ENCODE measurements at regions not wholly inside any gene's neighbourhood (a gene's known extent, or its start where the extent isn't known, plus 50 kb on each side); places are given as distances from the start of the nearest gene placed in this dataset.

GRCh38 chr1:81617308-81617967, 183.3 kb upstream of the ADGRL2 start:
- Histone ChIP-seq H3K9me3 (no peaks in the 10 kb centered on the region), H3K27ac (no peak overlapping the region), H3K4me3 (no peak overlapping the region), H3K4me1 (no peaks in the 10 kb centered on the region), H3K27me3 (no peaks in the 10 kb centered on the region), H3K36me3 (no peaks in the 10 kb centered on the region)
- 72 to 74% methylated on average over 9 of the region's 9 CpGs for WGBS, 2 donors
- DNase-seq = no peak
- TF ChIP-seq POLR2A (IDR thresholded peaks at IDR 0.05) (no peak), CTCF (IDR thresholded peaks at IDR 0.05) (no peak)
- intact Hi-C loops (cut with DNase I) = no loop called here

GRCh38 chr1:81613803-81614202, 186.9 kb upstream of the ADGRL2 start:
- H3K9me3 ChIP-seq = no peaks in the 10 kb centered on the region
- no peak overlapping the region for H3K4me3 ChIP-seq
- no peaks in the 10 kb centered on the region for H3K4me1 ChIP-seq
- H3K27me3 ChIP-seq = no peaks in the 10 kb centered on the region
- no peak for DNase-seq
- H3K27ac ChIP-seq = no peak overlapping the region
- no peak for TF ChIP-seq CTCF (IDR thresholded peaks at IDR 0.05)
- TF ChIP-seq POLR2A (IDR thresholded peaks at IDR 0.05) = no peak
- 74 to 79% methylated on average over 3 of the region's 3 CpGs for WGBS, 2 donors
- no peaks in the 10 kb centered on the region for H3K36me3 ChIP-seq
- intact Hi-C loops (cut with DNase I) = no loop called here

DNA sequence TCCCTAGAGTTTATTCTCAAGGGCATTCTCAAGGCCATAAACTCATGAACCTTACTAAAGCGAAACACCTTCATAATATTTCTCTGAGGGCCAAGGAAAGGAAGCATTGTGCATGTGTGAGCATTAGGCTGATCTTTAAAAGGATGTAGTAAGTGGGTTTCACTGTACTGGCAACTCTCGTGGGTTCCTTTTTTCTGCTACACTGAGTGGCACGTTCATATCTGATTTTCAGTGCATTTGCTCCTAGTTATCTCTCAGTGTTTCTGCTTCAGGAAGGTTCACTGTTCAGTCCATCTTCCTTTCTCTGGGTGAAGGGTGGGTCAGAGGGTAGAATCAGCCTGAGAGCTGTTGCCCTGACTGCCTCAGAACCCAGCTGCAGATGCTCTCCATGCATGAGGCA, 192.8 kb upstream of the ADGRL2 start:
- H3K4me3 ChIP-seq = no peak overlapping the region
- no peak for DNase-seq
- no peak overlapping the region for H3K27ac ChIP-seq
- 74 to 75% methylated on average over 3 of the region's 3 CpGs for WGBS, 2 donors
- no peaks in the 10 kb centered on the region for H3K4me1 ChIP-seq
- intact Hi-C loops (cut with DNase I) = no loop called here
- H3K27me3 ChIP-seq = no peaks in the 10 kb centered on the region
- H3K9me3 ChIP-seq = no peaks in the 10 kb centered on the region
- TF ChIP-seq CTCF (IDR thresholded peaks at IDR 0.05) (no peak), POLR2A (IDR thresholded peaks at IDR 0.05) (no peak)
- no peaks in the 10 kb centered on the region for H3K36me3 ChIP-seq

DNA sequence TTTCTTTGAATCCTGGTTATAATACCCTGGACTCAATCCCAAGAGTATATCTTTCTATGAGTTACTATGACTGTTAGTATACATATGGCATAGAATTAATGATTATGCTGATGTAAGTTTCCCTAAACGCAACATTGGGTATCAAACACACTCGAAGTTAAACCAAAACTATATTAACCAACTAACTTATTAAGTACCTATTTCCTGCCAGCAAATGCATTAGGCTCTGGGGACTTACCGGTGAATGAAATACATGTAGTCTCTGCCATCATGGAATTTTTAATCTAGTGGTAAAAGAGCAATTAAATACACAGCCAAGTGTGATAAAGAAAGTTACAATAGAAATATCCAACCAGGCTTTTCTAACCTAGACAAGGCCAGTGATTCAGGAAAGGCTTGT, 193.6 kb upstream of the ADGRL2 start:
- 85% methylated on average over 3 of the region's 3 CpGs for WGBS, 2 donors
- no peaks in the 10 kb centered on the region for H3K36me3 ChIP-seq
- H3K27ac ChIP-seq = no peak overlapping the region
- no peaks in the 10 kb centered on the region for H3K4me1 ChIP-seq
- no peak overlapping the region for H3K4me3 ChIP-seq
- no peak for TF ChIP-seq CTCF (IDR thresholded peaks at IDR 0.05)
- TF ChIP-seq POLR2A (IDR thresholded peaks at IDR 0.05) = no peak
- H3K27me3 ChIP-seq = no peaks in the 10 kb centered on the region
- DNase-seq = no peak
- intact Hi-C loops (cut with DNase I) = no loop called here
- no peaks in the 10 kb centered on the region for H3K9me3 ChIP-seq

- intact Hi-C loops (cut with DNase I) = no loop called here
- Histone ChIP-seq H3K4me1 (no peaks in the 10 kb centered on the region), H3K36me3 (no peaks in the 10 kb centered on the region), H3K9me3 (no peaks in the 10 kb centered on the region), H3K4me3 (no peak overlapping the region), H3K27me3 (no peaks in the 10 kb centered on the region), H3K27ac (no peak overlapping the region)
- TF ChIP-seq CTCF (IDR thresholded peaks at IDR 0.05) (no peak), POLR2A (IDR thresholded peaks at IDR 0.05) (no peak)
- no peak for DNase-seq
- WGBS, 2 donors = 64 to 74% methylated on average over 5 of the region's 5 CpGs
These were observed 194.1 kb upstream of the ADGRL2 start for GRCh38 chr1:81606656-81607055.
